A673 (cell line): ENCODE measurements at regions not wholly inside any gene's neighbourhood (a gene's known extent, or its start where the extent isn't known, plus 50 kb on each side); places are given as distances from the start of the nearest gene placed in this dataset.

Source experiments
- BruUV-seq: library from RNA; stranded (reverse); fragments of 400-500 nt; replicated peaks from 2 replicates; lab custom pipeline; 2021; lab: Mats Ljungman, UMichigan
- CTCF ChIA-PET: fragments of 300-600 bp; sonication (Branson Sonifier 250); formaldehyde crosslinking; loops from one replicate; lab custom pipeline; 2022; ENCODE audit warnings: antibody characterized with exemption; lab: Charles Lee
- POLR2A ChIA-PET: fragments of 300-600 bp; sonication (Branson Sonifier 250); formaldehyde crosslinking; loops from one replicate; lab custom pipeline; 2022; ENCODE audit warnings: antibody characterized with exemption; ENCODE audit not compliant: low non-redundant PET; lab: Charles Lee
- DNase-seq: peaks from one replicate; pipeline ENCODE4 v3.0.0-alpha.2; 2015; ENCODE audit warnings: low spot score
- H3K27ac ChIP-seq: fragments of 200-600 bp; sonication (generic); 2 replicates; pipeline ENCODE4 v1.5.1; 2016; ENCODE audit warnings: mixed run types, low read depth, mild to moderate bottlenecking, mixed read lengths, antibody characterized with exemption, low read length; ENCODE audit not compliant: poor library complexity, severe bottlenecking
- H3K27me3 ChIP-seq: fragments of 200-600 bp; sonication (generic); replicated peaks from 2 replicates; pipeline ENCODE4 v1.6.1; 2017; ENCODE audit warnings: mixed run types, low read depth, mild to moderate bottlenecking, mixed read lengths, antibody characterized with exemption, low read length; ENCODE audit not compliant: insufficient read depth, poor library complexity
- H3K36me3 ChIP-seq: fragments of 200-600 bp; sonication (generic); 2 replicates; pipeline ENCODE4 v1.6.1; 2016; ENCODE audit warnings: mixed run types, mild to moderate bottlenecking, mixed read lengths, antibody characterized with exemption, low read length; ENCODE audit not compliant: insufficient read depth, poor library complexity, severe bottlenecking
- H3K4me1 ChIP-seq: fragments of 200-600 bp; sonication (generic); 2 replicates; pipeline ENCODE4 v1.6.1; 2017; ENCODE audit warnings: mixed run types, mild to moderate bottlenecking, mixed read lengths, antibody characterized with exemption, low read length; ENCODE audit not compliant: insufficient read depth, poor library complexity, severe bottlenecking
- H3K4me3 ChIP-seq: fragments of 200-600 bp; sonication (generic); 2 replicates; pipeline ENCODE4 v1.5.1; 2016; ENCODE audit warnings: low read depth, mixed run types, mild to moderate bottlenecking, mixed read lengths, low read length; ENCODE audit not compliant: poor library complexity, severe bottlenecking
- H3K9me3 ChIP-seq: fragments of 200-600 bp; sonication (generic); 2 replicates; pipeline ENCODE4 v1.6.1; 2016; ENCODE audit warnings: mixed run types, low read depth, mild to moderate bottlenecking, mixed read lengths, antibody characterized with exemption, low read length; ENCODE audit not compliant: poor library complexity, severe bottlenecking
- CTCF ChIP-seq: fragments of 300-800, 200-600 bp; sonication (generic); conservative IDR thresholded peaks from 2 replicates; pipeline ENCODE4 v1.5.1; 2017; ENCODE audit warnings: low read depth, mild to moderate bottlenecking, antibody characterized with exemption, low read length, moderate library complexity, mixed read lengths
- EZH2 ChIP-seq: fragments of 200-600 bp; sonication (generic); IDR thresholded peaks from 2 replicates; pipeline ENCODE4 v1.6.1; 2017; ENCODE audit warnings: borderline replicate concordance, low read depth, mild to moderate bottlenecking, mixed read lengths, antibody characterized with exemption, low read length; ENCODE audit not compliant: poor library complexity, severe bottlenecking
- intact Hi-C: fragments of 100-400 bp; cut with micrococcal nuclease; formaldehyde crosslinking; loops from one replicate; pipeline ENCODE4 v1.10.0; 2022; ENCODE audit not compliant: unreplicated experiment

- CTCF ChIA-PET: no interaction called here
- POLR2A ChIA-PET: no interaction called here
- intact Hi-C loops: no loop called here
- H3K4me1 ChIP-seq: no peaks in the 10 kb centered on the region
- DNase-seq: no peak
- H3K36me3 ChIP-seq: no peaks in the 10 kb centered on the region
- peaks cover 36% of the 10 kb centered on the region for H3K27me3 ChIP-seq
- H3K9me3 ChIP-seq: peaks cover 12% of the 10 kb centered on the region
- TF ChIP-seq EZH2: no peak
- TF ChIP-seq CTCF: no peak
- H3K27ac ChIP-seq: no peak overlapping the region
- no peak overlapping the region for H3K4me3 ChIP-seq
- BruUV-seq: no TSS peak
Observed at GRCh38 chr7:149696280-149696679, 77.1 kb downstream of the ZNF467 start.

DNA sequence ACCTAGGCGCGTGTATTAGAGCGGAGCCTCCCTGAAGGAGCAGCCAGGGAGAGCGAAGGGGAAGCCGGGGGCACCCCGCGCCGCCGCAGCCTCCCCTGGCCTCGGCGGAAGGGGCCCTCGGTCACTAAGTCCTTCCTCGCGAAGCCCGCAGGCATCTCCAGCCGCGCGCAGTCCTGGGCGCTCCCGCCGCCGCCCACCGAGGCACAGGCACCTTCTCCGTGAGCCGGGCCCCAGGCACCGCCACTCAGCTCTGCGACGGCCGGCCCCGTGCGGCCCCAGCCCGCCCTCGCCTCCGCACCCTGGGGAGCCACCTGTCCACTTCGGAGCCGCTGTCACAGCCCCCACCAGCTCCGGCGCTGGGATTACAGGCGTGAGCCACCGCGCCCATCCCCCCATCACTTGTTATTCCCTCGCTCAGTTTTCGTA lies 80.8 kb downstream of the ZNF467 start:
- intact Hi-C loops: no loop called here
- no TSS peak for BruUV-seq
- TF ChIP-seq CTCF (no peak), EZH2 (no peak)
- POLR2A ChIA-PET: no interaction called here
- CTCF ChIA-PET: no interaction called here
- no peak for DNase-seq
- H3K36me3 ChIP-seq: no peaks in the 10 kb centered on the region
- peaks cover 5% of the 10 kb centered on the region for H3K9me3 ChIP-seq
- H3K4me1 ChIP-seq: no peaks in the 10 kb centered on the region
- no peak overlapping the region for H3K27ac ChIP-seq
- peaks cover 38% of the 10 kb centered on the region for H3K27me3 ChIP-seq
- H3K4me3 ChIP-seq: peak overlapping the region; percentile 23

DNA sequence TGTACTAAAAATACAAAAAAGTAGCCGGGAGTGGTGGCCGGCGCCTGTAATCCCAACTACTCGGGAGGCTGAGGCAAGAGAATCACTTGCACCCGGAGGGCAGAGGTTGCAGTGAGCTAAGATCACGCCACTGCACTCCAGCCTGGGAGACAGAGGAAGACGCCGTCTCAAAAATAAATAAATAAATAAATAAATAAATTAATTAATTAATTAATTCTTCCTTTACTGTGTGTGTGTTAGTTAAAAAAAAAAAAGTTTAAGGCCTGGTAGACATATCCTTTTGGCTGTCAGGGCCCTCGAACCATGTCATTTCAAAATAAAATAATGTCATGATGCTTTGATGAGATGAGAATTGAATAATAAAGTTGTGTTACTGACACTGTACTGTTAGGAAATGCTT lies 81.3 kb downstream of the ZNF467 start:
- peak overlapping the region; percentile 23 for H3K4me3 ChIP-seq
- POLR2A ChIA-PET: no interaction called here
- CTCF ChIA-PET: no interaction called here

More for the DNA sequence above, 81.3 kb downstream of the ZNF467 start:
- TF ChIP-seq CTCF (no peak), EZH2 (no peak)
- Histone ChIP-seq H3K27me3 (peaks cover 38% of the 10 kb centered on the region), H3K4me1 (no peaks in the 10 kb centered on the region), H3K9me3 (peaks cover 1% of the 10 kb centered on the region), H3K27ac (no peak overlapping the region), H3K36me3 (no peaks in the 10 kb centered on the region)
- no TSS peak for BruUV-seq
- intact Hi-C loops: no loop called here
- DNase-seq: no peak
